GM21528 (cell line): ENCODE measurements at regions not wholly inside any gene's neighbourhood (a gene's known extent, or its start where the extent isn't known, plus 50 kb on each side); places are given as distances from the start of the nearest gene placed in this dataset.
"Not testable (repeated sequence)": the region's sequence is repeated elsewhere in the genome, so short reads cannot be mapped to it uniquely, and the experiment has no call there.

Experiments used
- ATAC-seq: cut with Tn5 transposase; IDR thresholded peaks from one replicate; pipeline ENCODE4 v1.9.1; 2021; ENCODE audit warnings: mild to moderate bottlenecking, moderate library complexity; ENCODE audit not compliant: unreplicated experiment, low FRiP score

GRCh38 chr22:47613181-47613580, 850.7 kb downstream of the TBC1D22A start:
- not testable (repeated sequence) for ATAC-seq

GRCh38 chr22:47612311-47612910, 850.0 kb downstream of the TBC1D22A start:
- ATAC-seq = no peak

- no peak for ATAC-seq
These were observed 848.3 kb downstream of the TBC1D22A start for GRCh38 chr22:47610764-47611163.

GRCh38 chr22:47610281-47610680, 847.8 kb downstream of the TBC1D22A start:
- no peak for ATAC-seq

GRCh38 chr22:47609653-47610052, 847.2 kb downstream of the TBC1D22A start:
- ATAC-seq = no peak

- no peak for ATAC-seq
These were observed 846.0 kb downstream of the TBC1D22A start for GRCh38 chr22:47608421-47608820.

- no peak for ATAC-seq
These were observed 845.0 kb downstream of the TBC1D22A start for GRCh38 chr22:47607486-47607885.

GRCh38 chr22:47606426-47606825, 844.0 kb downstream of the TBC1D22A start:
- no peak for ATAC-seq

GRCh38 chr22:47605886-47606285, 843.4 kb downstream of the TBC1D22A start:
- ATAC-seq = no peak

GRCh38 chr22:47605441-47605840, 843.0 kb downstream of the TBC1D22A start:
- ATAC-seq = no peak

- ATAC-seq = no peak
These were observed 842.1 kb downstream of the TBC1D22A start for GRCh38 chr22:47604563-47604962.

- no peak for ATAC-seq
These were observed 840.3 kb downstream of the TBC1D22A start for GRCh38 chr22:47602732-47603131.

GRCh38 chr22:47601666-47602065, 839.2 kb downstream of the TBC1D22A start:
- no peak for ATAC-seq

GRCh38 chr22:47600791-47601625, 838.6 kb downstream of the TBC1D22A start:
- no peak for ATAC-seq

GRCh38 chr22:47600281-47600680, 837.8 kb downstream of the TBC1D22A start:
- no peak for ATAC-seq

GRCh38 chr22:47599753-47600152, 837.3 kb downstream of the TBC1D22A start:
- ATAC-seq = no peak

- ATAC-seq = no peak
These were observed 836.4 kb downstream of the TBC1D22A start for GRCh38 chr22:47598864-47599263.

GRCh38 chr22:47597041-47597440, 834.6 kb downstream of the TBC1D22A start:
- ATAC-seq = no peak

- no peak for ATAC-seq
These were observed 833.8 kb downstream of the TBC1D22A start for GRCh38 chr22:47596176-47596690.

- no peak for ATAC-seq
These were observed 832.5 kb downstream of the TBC1D22A start for GRCh38 chr22:47594836-47595521.

GRCh38 chr22:47593911-47594311, 831.5 kb downstream of the TBC1D22A start:
- no peak for ATAC-seq
